ENCODE measurements at regions not wholly inside any gene's neighbourhood (a gene's known extent, or its start where the extent isn't known, plus 50 kb on each side); places are given as distances from the start of the nearest gene placed in this dataset.

DNA sequence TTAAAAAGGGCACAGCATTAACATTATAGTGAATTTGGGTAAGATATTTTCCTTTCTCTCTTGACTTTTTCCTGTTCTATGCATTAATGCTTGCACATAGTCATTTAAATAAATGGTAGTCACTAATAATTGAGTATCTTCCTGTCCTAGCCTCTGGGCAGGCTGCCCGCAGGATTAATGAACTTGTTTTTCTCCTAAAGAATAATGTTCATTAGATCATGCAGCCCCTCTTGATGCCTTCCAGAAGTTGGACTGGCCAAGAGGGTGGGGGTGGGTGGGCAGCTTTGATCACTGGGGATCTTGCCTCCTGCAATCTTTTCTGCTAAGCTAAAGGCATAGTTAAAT, 514.5 kb upstream of the CDH2 start:
- no peak for ATAC-seq
- no peaks in the 10 kb centered on the region for H3K9me3 ChIP-seq
- H3K4me3 ChIP-seq: no peak overlapping the region
- TF ChIP-seq, protein P1, sequence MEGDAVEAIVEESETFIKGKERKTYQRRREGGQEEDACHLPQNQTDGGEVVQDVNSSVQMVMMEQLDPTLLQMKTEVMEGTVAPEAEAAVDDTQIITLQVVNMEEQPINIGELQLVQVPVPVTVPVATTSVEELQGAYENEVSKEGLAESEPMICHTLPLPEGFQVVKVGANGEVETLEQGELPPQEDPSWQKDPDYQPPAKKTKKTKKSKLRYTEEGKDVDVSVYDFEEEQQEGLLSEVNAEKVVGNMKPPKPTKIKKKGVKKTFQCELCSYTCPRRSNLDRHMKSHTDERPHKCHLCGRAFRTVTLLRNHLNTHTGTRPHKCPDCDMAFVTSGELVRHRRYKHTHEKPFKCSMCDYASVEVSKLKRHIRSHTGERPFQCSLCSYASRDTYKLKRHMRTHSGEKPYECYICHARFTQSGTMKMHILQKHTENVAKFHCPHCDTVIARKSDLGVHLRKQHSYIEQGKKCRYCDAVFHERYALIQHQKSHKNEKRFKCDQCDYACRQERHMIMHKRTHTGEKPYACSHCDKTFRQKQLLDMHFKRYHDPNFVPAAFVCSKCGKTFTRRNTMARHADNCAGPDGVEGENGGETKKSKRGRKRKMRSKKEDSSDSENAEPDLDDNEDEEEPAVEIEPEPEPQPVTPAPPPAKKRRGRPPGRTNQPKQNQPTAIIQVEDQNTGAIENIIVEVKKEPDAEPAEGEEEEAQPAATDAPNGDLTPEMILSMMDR (IDR thresholded peaks at IDR 0.05): no peak
- H3K4me1 ChIP-seq: no peaks in the 10 kb centered on the region
- H3K27me3 ChIP-seq (ENCODE audit: low read depth): no peaks in the 10 kb centered on the region
- H3K27ac ChIP-seq: no peak overlapping the region
- DNase-seq: no peak
- no peaks in the 10 kb centered on the region for H3K36me3 ChIP-seq
- intact Hi-C loops (cut with DNase I): no loop called here

DNA sequence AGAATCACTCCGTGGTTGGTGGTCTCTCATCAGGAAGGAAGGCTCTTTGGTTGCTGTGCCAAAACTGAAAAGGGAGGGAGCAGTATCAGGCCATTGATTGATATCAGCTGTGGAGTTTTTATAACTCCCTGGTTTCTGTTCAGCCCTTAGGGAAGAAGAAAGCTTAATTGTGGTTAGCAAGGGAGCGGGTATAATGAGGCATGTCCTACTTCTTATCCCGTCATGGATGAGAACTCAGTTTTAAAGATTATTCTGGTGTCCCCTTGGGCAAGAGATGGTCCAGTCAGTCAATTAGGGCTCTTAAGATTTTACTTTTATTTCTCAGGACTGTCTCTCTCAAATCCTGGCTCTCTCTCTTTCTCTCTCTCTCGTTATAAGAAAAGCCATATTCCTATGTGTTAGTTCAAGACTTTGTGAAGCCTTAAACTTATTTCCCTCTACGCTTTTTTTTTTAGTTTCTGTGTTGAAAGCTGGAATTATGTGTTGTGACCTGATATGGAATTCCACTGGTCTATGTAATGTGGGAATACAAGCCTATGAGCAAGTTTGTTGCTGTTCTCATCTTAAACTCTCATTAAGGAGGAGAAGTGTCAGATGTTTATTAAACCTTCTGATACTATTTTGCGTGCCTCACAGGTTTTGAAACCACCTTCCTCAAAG, 514.0 kb upstream of the CDH2 start:
- DNase-seq (no peak), ATAC-seq (no peak)
- Histone ChIP-seq H3K27ac (no peak overlapping the region), H3K4me1 (no peaks in the 10 kb centered on the region), H3K9me3 (no peaks in the 10 kb centered on the region), H3K4me3 (no peak overlapping the region), H3K36me3 (no peaks in the 10 kb centered on the region), H3K27me3 (ENCODE audit: low read depth) (no peaks in the 10 kb centered on the region)
- intact Hi-C loops (cut with DNase I): no loop called here
- TF ChIP-seq, protein P1 (IDR thresholded peaks at IDR 0.05): no peak

DNA sequence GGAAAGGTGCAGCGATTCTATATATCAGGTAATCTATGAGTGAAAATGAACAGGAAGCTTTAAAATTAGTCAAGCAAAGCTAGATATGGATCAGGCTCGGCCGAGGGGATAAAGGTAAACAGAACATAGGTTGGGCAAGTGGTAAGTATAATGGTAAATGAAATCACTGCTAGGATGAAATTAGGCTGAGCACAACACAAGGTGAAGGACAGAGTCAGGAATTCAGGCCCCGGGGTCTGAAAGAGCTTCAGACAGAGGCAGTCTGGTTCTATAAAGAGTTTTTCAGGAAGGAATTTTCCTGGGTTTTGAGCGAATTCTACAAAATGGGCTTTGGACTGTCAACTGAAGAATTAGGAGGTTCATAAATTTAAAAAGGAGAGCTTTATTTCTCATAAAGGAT, 513.2 kb upstream of the CDH2 start:
- H3K27me3 ChIP-seq (ENCODE audit: low read depth): no peaks in the 10 kb centered on the region
- DNase-seq: no peak
- H3K4me3 ChIP-seq: no peak overlapping the region
- no peak overlapping the region for H3K27ac ChIP-seq
- intact Hi-C loops (cut with DNase I): no loop called here
- no peaks in the 10 kb centered on the region for H3K36me3 ChIP-seq
- no peaks in the 10 kb centered on the region for H3K4me1 ChIP-seq
- H3K9me3 ChIP-seq: no peaks in the 10 kb centered on the region
- TF ChIP-seq, protein P1 (IDR thresholded peaks at IDR 0.05): no peak
- ATAC-seq: no peak

DNA sequence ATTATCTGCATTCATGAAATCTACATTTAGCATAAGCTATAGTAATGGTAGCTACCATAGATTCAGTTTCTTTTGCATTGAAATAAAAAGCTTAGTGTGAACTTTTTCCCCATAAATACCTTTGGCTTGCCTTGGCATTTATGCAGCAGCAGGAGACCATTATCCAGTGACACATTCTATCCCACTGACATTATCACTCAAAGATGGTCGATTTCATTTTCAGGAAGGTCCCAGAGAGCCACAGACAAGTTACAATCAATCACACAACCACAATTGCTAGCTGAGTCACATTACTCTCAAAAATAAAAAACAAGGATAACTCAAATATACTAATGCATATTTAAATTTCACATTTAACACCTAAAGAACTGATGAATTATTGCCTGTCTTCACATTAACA, 512.7 kb upstream of the CDH2 start:
- Histone ChIP-seq H3K36me3 (no peaks in the 10 kb centered on the region), H3K9me3 (no peaks in the 10 kb centered on the region), H3K4me1 (no peaks in the 10 kb centered on the region), H3K27me3 (ENCODE audit: low read depth) (no peaks in the 10 kb centered on the region), H3K4me3 (no peak overlapping the region), H3K27ac (no peak overlapping the region)
- TF ChIP-seq, protein P1 (IDR thresholded peaks at IDR 0.05): no peak
- no peak for DNase-seq
- ATAC-seq: no peak
- intact Hi-C loops (cut with DNase I): no loop called here

DNA sequence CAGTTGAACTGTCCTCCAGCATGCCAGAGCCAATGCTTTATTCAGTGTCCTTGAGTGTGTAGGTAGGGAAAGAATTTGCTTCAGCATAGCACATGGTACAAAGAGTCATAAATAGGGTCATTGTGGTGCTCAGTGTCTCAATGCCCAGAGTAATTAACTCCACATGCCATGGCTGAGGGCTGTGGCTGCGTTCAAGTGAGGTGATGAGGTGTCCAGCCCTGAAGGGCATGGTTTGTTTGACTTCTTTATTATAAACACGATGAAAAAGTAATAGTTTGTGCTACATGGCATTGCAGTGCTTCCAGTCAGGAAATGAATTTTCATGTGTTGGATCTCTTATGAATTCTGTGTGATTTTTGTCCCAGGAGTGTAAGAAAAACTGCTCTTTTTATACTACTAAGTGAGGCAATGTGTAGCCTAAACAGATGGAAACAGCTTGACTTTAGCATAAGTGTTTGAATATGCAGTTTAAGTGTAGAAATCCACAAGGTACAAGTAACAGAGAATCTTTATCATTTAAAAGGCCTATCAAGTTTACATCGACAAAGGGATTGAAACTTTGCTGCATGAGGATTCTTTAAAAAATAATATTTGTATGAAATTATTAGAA, 507.9 kb upstream of the CDH2 start:
- no peaks in the 10 kb centered on the region for H3K4me1 ChIP-seq
- no peaks in the 10 kb centered on the region for H3K27me3 ChIP-seq (ENCODE audit: low read depth)
- no peaks in the 10 kb centered on the region for H3K36me3 ChIP-seq
- intact Hi-C loops (cut with DNase I): no loop called here
- no peak overlapping the region for H3K4me3 ChIP-seq
- DNase-seq (no peak), ATAC-seq (no peak)
- H3K27ac ChIP-seq: no peak overlapping the region
- no peaks in the 10 kb centered on the region for H3K9me3 ChIP-seq
- TF ChIP-seq, protein P1 (IDR thresholded peaks at IDR 0.05): no peak

Data from lower lobe of right lung (tissue), 2 donors.